MM.1S (cell line): ENCODE measurements at regions not wholly inside any gene's neighbourhood (a gene's known extent, or its start where the extent isn't known, plus 50 kb on each side); places are given as distances from the start of the nearest gene placed in this dataset.

ENCODE experiments used
- CTCF ChIP-seq: fragments of 300-600 bp; sonication (generic); IDR thresholded peaks from 2 replicates; pipeline ENCODE4 v1.5.1; 2016; ENCODE audit warnings: antibody characterized with exemption, low read length, mixed read lengths
- EZH2 ChIP-seq: fragments of 300-600 bp; sonication (generic); optimal IDR thresholded peaks from 2 replicates; pipeline ENCODE3; 2017; ENCODE audit warnings: low read depth, mild to moderate bottlenecking, antibody characterized with exemption, low read length, mixed read lengths

GRCh38 chr7:46558482-46559193 is 637.6 kb upstream of the IGFBP3 start:
- TF ChIP-seq CTCF (no peak), EZH2 (no peak)
